Smooth muscle cell (in vitro differentiated cells): ENCODE measurements at regions not wholly inside any gene's neighbourhood (a gene's known extent, or its start where the extent isn't known, plus 50 kb on each side); places are given as distances from the start of the nearest gene placed in this dataset.

Experiments used
- DNase-seq: peaks from one replicate; lab custom pipeline; 2025; ENCODE audit not compliant: unreplicated experiment; lab: John Stamatoyannopoulos, UW
- H2AFZ ChIP-seq: fragments of 200-600 bp; sonication (generic); 2 replicates; pipeline ENCODE4 v1.6.0; 2016; ENCODE audit warnings: antibody characterized with exemption, low read depth, mild to moderate bottlenecking
- H3F3A ChIP-seq: fragments of 200-600 bp; sonication (generic); 2 replicates; pipeline ENCODE4 v1.6.0; 2017; ENCODE audit warnings: antibody characterized with exemption, low read depth
- H3K27ac ChIP-seq: fragments of 200-600 bp; sonication (generic); 2 replicates; pipeline ENCODE4 v1.5.1; 2016; ENCODE audit warnings: low read depth, mild to moderate bottlenecking
- H3K27me3 ChIP-seq: fragments of 200-600 bp; sonication (generic); 2 replicates; pipeline ENCODE4 v1.6.1; 2016; ENCODE audit warnings: low read depth, mild to moderate bottlenecking
- H3K36me3 ChIP-seq: fragments of 200-600 bp; sonication (generic); 2 replicates; pipeline ENCODE4 v1.5.1; 2016; ENCODE audit warnings: low read depth
- H3K4me1 ChIP-seq: fragments of 200-600 bp; sonication (generic); 2 replicates; pipeline ENCODE4 v1.5.1; 2016; ENCODE audit warnings: low read depth
- H3K4me2 ChIP-seq: fragments of 200-600 bp; sonication (generic); 2 replicates; pipeline ENCODE4 v1.6.0; 2016; ENCODE audit warnings: mild to moderate bottlenecking
- H3K4me3 ChIP-seq: fragments of 200-600 bp; sonication (generic); 2 replicates; pipeline ENCODE4 v1.5.1; 2016; ENCODE audit warnings: mild to moderate bottlenecking
- H3K79me2 ChIP-seq: fragments of 200-600 bp; sonication (generic); 2 replicates; pipeline ENCODE4 v1.6.0; 2016; ENCODE audit warnings: low read depth, mild to moderate bottlenecking
- H3K9ac ChIP-seq: fragments of 200-600 bp; sonication (generic); 2 replicates; pipeline ENCODE4 v1.6.0; 2016; ENCODE audit warnings: low read depth
- H3K9me3 ChIP-seq: fragments of 200-600 bp; sonication (generic); replicated peaks from 2 replicates; pipeline ENCODE4 v1.5.1; 2016; ENCODE audit warnings: low read depth
- H4K20me1 ChIP-seq: fragments of 200-600 bp; sonication (generic); 2 replicates; pipeline ENCODE4 v1.6.0; 2016; ENCODE audit warnings: low read depth
- CTCF ChIP-seq: fragments of 200-600 bp; sonication (generic); IDR thresholded peaks from 2 replicates; pipeline ENCODE4 v1.5.1; 2017; ENCODE audit warnings: borderline replicate concordance, mild to moderate bottlenecking, antibody characterized with exemption; ENCODE audit not compliant: insufficient read depth, poor library complexity, severe bottlenecking
- WGBS: methylation state at CpG from one replicate; pipeline ENCODE4 v1.1.7; 2016; ENCODE audit warnings: low lambda C conversion rate; 5-methylcytosine and 5-hydroxymethylcytosine counted together

- Histone ChIP-seq H3F3A (no peaks in the 10 kb centered on the region), H4K20me1 (no peaks in the 10 kb centered on the region), H3K9ac (no peak overlapping the region), H3K4me2 (no peak overlapping the region), H3K79me2 (no peaks in the 10 kb centered on the region), H3K27ac (no peak overlapping the region), H3K36me3 (no peaks in the 10 kb centered on the region), H3K4me3 (no peak overlapping the region), H2AFZ (no peak overlapping the region), H3K4me1 (no peaks in the 10 kb centered on the region), H3K9me3 (no peaks in the 10 kb centered on the region), H3K27me3 (no peaks in the 10 kb centered on the region)
- DNase-seq: no peak
- TF ChIP-seq CTCF: no peak
- WGBS: 83% methylated on average over 8 of the region's 8 CpGs
Measured at GRCh38 chr4:188821500-188821899, 682.3 kb downstream of the TRIML1 start.

GRCh38 chr4:188822698-188823097, 683.5 kb downstream of the TRIML1 start:
- Histone ChIP-seq H4K20me1 (no peaks in the 10 kb centered on the region), H3K4me3 (no peak overlapping the region), H3K79me2 (no peaks in the 10 kb centered on the region), H3F3A (no peaks in the 10 kb centered on the region), H3K27me3 (no peaks in the 10 kb centered on the region), H3K36me3 (no peaks in the 10 kb centered on the region), H3K4me1 (no peaks in the 10 kb centered on the region), H3K9me3 (no peaks in the 10 kb centered on the region), H3K27ac (no peak overlapping the region), H3K4me2 (no peak overlapping the region), H2AFZ (no peak overlapping the region), H3K9ac (no peak overlapping the region)
- TF ChIP-seq CTCF: no peak
- 87% methylated on average over 2 of the region's 2 CpGs for WGBS
- no peak for DNase-seq

- Histone ChIP-seq H3K27me3 (no peaks in the 10 kb centered on the region), H3K4me3 (no peak overlapping the region), H3K79me2 (no peaks in the 10 kb centered on the region), H2AFZ (no peak overlapping the region), H3F3A (no peaks in the 10 kb centered on the region), H3K4me2 (no peak overlapping the region), H3K4me1 (no peaks in the 10 kb centered on the region), H4K20me1 (no peaks in the 10 kb centered on the region), H3K9me3 (no peaks in the 10 kb centered on the region), H3K9ac (no peak overlapping the region), H3K36me3 (no peaks in the 10 kb centered on the region), H3K27ac (no peak overlapping the region)
- no peak for TF ChIP-seq CTCF
- DNase-seq: no peak
- 81% methylated on average over 16 of the region's 17 CpGs for WGBS
Measured at GRCh38 chr4:188824553-188824952, 685.3 kb downstream of the TRIML1 start.

GRCh38 chr4:188826393-188826792, 687.2 kb downstream of the TRIML1 start:
- Histone ChIP-seq H2AFZ (no peak overlapping the region), H3K9me3 (no peaks in the 10 kb centered on the region), H3K79me2 (no peaks in the 10 kb centered on the region), H3K4me3 (no peak overlapping the region), H3K9ac (no peak overlapping the region), H3K27me3 (no peaks in the 10 kb centered on the region), H3K4me2 (no peak overlapping the region), H3K4me1 (no peaks in the 10 kb centered on the region), H4K20me1 (no peaks in the 10 kb centered on the region), H3K36me3 (no peaks in the 10 kb centered on the region), H3F3A (no peaks in the 10 kb centered on the region), H3K27ac (no peak overlapping the region)
- no peak for DNase-seq
- TF ChIP-seq CTCF: no peak
